NCI-H2196 treated with DMSO at 0.1 percent for 48 hours (cell line): ENCODE measurements at regions not wholly inside any gene's neighbourhood (a gene's known extent, or its start where the extent isn't known, plus 50 kb on each side); places are given as distances from the start of the nearest gene placed in this dataset.
A peak's percentile ranks its signal among the peaks of the same experiment; 100 is the strongest.

Experiments used
- DNase-seq: peaks from one replicate; lab custom pipeline; 2025; ENCODE audit not compliant: unreplicated experiment; lab: John Stamatoyannopoulos, UW

- DNase-seq: no peak
Observed at GRCh38 chr7:26487780-26488515, 196.3 kb downstream of the SNX10 start.

GRCh38 chr7:26489391-26489790 lies 197.7 kb downstream of the SNX10 start:
- no peak for DNase-seq

- DNase-seq: no peak
Observed at GRCh38 chr7:26489906-26490639, 198.4 kb downstream of the SNX10 start.

- no peak for DNase-seq
Observed at GRCh38 chr7:26490640-26491624, 199.3 kb downstream of the SNX10 start.

- no peak for DNase-seq
Observed at GRCh38 chr7:26492816-26493215, 201.2 kb downstream of the SNX10 start.

- peak; percentile 50 for DNase-seq
Observed at GRCh38 chr7:26493737-26494428, 202.2 kb downstream of the SNX10 start.

- DNase-seq: no peak
Observed at GRCh38 chr7:26495569-26495968, 203.9 kb downstream of the SNX10 start.

- DNase-seq: no peak
Observed at GRCh38 chr7:26497801-26498596, 206.3 kb downstream of the SNX10 start.

- DNase-seq: no peak
Observed at GRCh38 chr7:26499315-26499897, 207.7 kb downstream of the SNX10 start.

- DNase-seq: peak; percentile 14
Observed at GRCh38 chr7:26500749-26501352, 209.2 kb downstream of the SNX10 start.

GRCh38 chr7:26504411-26505120 lies 212.9 kb downstream of the SNX10 start:
- DNase-seq: no peak

- DNase-seq: no peak
Observed at GRCh38 chr7:26506196-26506595, 214.5 kb downstream of the SNX10 start.

GRCh38 chr7:26507108-26507987 lies 215.7 kb downstream of the SNX10 start:
- peak; percentile 59 for DNase-seq

GRCh38 chr7:26508481-26508880 lies 216.8 kb downstream of the SNX10 start:
- peak; percentile 81 for DNase-seq

- DNase-seq: peak; percentile 87
Observed at GRCh38 chr7:26508917-26509316, 217.3 kb downstream of the SNX10 start.

- no peak for DNase-seq
Observed at GRCh38 chr7:26510231-26510957, 218.7 kb downstream of the SNX10 start.

GRCh38 chr7:26511866-26512265 lies 220.2 kb downstream of the SNX10 start:
- no peak for DNase-seq
